ENCODE measurements at regions not wholly inside any gene's neighbourhood (a gene's known extent, or its start where the extent isn't known, plus 50 kb on each side); places are given as distances from the start of the nearest gene placed in this dataset.

DNA sequence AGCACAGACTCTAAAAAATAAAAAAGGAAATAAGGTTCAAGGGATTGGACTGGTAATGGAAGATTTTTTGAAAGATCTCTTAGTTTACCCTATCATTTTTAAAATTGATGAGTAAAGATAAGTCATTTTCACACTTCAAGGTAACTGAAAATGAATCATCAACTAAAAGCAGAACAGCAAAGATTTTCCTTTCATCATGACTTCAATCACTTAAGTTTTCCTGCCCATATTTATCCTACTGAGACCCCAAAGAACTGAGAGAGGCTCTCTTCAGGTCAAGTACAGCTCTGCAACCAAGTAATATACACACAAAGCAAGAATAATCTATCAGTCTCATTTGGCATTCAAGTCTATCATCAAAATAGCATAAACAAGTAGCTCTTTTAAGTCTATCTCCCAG lies 540.7 kb downstream of the METTL4 start:
- TF ChIP-seq, protein P1, sequence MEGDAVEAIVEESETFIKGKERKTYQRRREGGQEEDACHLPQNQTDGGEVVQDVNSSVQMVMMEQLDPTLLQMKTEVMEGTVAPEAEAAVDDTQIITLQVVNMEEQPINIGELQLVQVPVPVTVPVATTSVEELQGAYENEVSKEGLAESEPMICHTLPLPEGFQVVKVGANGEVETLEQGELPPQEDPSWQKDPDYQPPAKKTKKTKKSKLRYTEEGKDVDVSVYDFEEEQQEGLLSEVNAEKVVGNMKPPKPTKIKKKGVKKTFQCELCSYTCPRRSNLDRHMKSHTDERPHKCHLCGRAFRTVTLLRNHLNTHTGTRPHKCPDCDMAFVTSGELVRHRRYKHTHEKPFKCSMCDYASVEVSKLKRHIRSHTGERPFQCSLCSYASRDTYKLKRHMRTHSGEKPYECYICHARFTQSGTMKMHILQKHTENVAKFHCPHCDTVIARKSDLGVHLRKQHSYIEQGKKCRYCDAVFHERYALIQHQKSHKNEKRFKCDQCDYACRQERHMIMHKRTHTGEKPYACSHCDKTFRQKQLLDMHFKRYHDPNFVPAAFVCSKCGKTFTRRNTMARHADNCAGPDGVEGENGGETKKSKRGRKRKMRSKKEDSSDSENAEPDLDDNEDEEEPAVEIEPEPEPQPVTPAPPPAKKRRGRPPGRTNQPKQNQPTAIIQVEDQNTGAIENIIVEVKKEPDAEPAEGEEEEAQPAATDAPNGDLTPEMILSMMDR (IDR thresholded peaks at IDR 0.05) = no peak
- TF ChIP-seq POLR2AphosphoS5 (IDR thresholded peaks at IDR 0.05) (no peak), EP300 (IDR thresholded peaks at IDR 0.05) (no peak), POLR2A (IDR thresholded peaks at IDR 0.05) (no peak)

All from sigmoid colon (tissue), 4 donors.